Smooth muscle cell (in vitro differentiated cells): ENCODE measurements at regions not wholly inside any gene's neighbourhood (a gene's known extent, or its start where the extent isn't known, plus 50 kb on each side); places are given as distances from the start of the nearest gene placed in this dataset.

Source experiments
- DNase-seq: peaks from one replicate; lab custom pipeline; 2025; ENCODE audit not compliant: unreplicated experiment; lab: John Stamatoyannopoulos, UW
- H2AFZ ChIP-seq: fragments of 200-600 bp; sonication (generic); 2 replicates; pipeline ENCODE4 v1.6.0; 2016; ENCODE audit warnings: antibody characterized with exemption, low read depth, mild to moderate bottlenecking
- H3F3A ChIP-seq: fragments of 200-600 bp; sonication (generic); 2 replicates; pipeline ENCODE4 v1.6.0; 2017; ENCODE audit warnings: antibody characterized with exemption, low read depth
- H3K27ac ChIP-seq: fragments of 200-600 bp; sonication (generic); 2 replicates; pipeline ENCODE4 v1.5.1; 2016; ENCODE audit warnings: low read depth, mild to moderate bottlenecking
- H3K27me3 ChIP-seq: fragments of 200-600 bp; sonication (generic); 2 replicates; pipeline ENCODE4 v1.6.1; 2016; ENCODE audit warnings: low read depth, mild to moderate bottlenecking
- H3K36me3 ChIP-seq: fragments of 200-600 bp; sonication (generic); 2 replicates; pipeline ENCODE4 v1.5.1; 2016; ENCODE audit warnings: low read depth
- H3K4me1 ChIP-seq: fragments of 200-600 bp; sonication (generic); 2 replicates; pipeline ENCODE4 v1.5.1; 2016; ENCODE audit warnings: low read depth
- H3K4me2 ChIP-seq: fragments of 200-600 bp; sonication (generic); 2 replicates; pipeline ENCODE4 v1.6.0; 2016; ENCODE audit warnings: mild to moderate bottlenecking
- H3K4me3 ChIP-seq: fragments of 200-600 bp; sonication (generic); 2 replicates; pipeline ENCODE4 v1.5.1; 2016; ENCODE audit warnings: mild to moderate bottlenecking
- H3K79me2 ChIP-seq: fragments of 200-600 bp; sonication (generic); 2 replicates; pipeline ENCODE4 v1.6.0; 2016; ENCODE audit warnings: low read depth, mild to moderate bottlenecking
- H3K9ac ChIP-seq: fragments of 200-600 bp; sonication (generic); 2 replicates; pipeline ENCODE4 v1.6.0; 2016; ENCODE audit warnings: low read depth
- H3K9me3 ChIP-seq: fragments of 200-600 bp; sonication (generic); replicated peaks from 2 replicates; pipeline ENCODE4 v1.5.1; 2016; ENCODE audit warnings: low read depth
- H4K20me1 ChIP-seq: fragments of 200-600 bp; sonication (generic); 2 replicates; pipeline ENCODE4 v1.6.0; 2016; ENCODE audit warnings: low read depth
- WGBS: methylation state at CpG from one replicate; pipeline ENCODE4 v1.1.7; 2016; ENCODE audit warnings: low lambda C conversion rate; 5-methylcytosine and 5-hydroxymethylcytosine counted together
- TF ChIP-seq, protein P1 (sequence below): fragments of 200-600 bp; sonication (generic); IDR thresholded peaks from 2 replicates; pipeline ENCODE4 v1.5.1; 2017; ENCODE audit warnings: borderline replicate concordance, mild to moderate bottlenecking, antibody characterized with exemption; ENCODE audit not compliant: insufficient read depth, poor library complexity, severe bottlenecking

DNA sequence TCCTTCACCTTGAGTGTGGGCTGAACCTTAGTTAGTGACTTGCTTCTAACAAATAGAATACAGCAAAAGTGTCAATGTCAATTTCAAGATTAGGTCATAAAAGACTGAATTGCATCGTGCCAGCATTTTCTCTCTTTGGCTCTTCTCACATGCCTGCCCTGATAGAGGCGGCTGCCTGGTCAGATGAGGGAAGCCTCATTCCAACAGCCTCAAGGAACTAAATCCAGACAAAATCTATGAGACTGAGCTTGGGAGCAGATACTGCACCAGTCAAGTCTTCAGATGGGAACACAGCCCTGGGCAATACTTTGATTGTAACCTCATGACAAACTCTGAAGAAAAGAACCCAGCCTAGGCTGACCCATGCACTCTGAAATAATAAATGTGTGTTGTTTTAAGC lies 63.5 kb upstream of the MFGE8 start:
- Histone ChIP-seq H3K4me2 (no peak overlapping the region), H3K27me3 (no peaks in the 10 kb centered on the region), H2AFZ (no peak overlapping the region), H3K4me1 (no peaks in the 10 kb centered on the region), H3K9me3 (no peaks in the 10 kb centered on the region), H3K36me3 (no peaks in the 10 kb centered on the region), H3K4me3 (no peak overlapping the region), H3K9ac (no peak overlapping the region), H3F3A (no peaks in the 10 kb centered on the region), H3K79me2 (no peaks in the 10 kb centered on the region), H3K27ac (no peak overlapping the region), H4K20me1 (no peaks in the 10 kb centered on the region)
- DNase-seq = no peak
- 92% methylated on average over 2 of the region's 2 CpGs for WGBS
- TF ChIP-seq, protein P1, sequence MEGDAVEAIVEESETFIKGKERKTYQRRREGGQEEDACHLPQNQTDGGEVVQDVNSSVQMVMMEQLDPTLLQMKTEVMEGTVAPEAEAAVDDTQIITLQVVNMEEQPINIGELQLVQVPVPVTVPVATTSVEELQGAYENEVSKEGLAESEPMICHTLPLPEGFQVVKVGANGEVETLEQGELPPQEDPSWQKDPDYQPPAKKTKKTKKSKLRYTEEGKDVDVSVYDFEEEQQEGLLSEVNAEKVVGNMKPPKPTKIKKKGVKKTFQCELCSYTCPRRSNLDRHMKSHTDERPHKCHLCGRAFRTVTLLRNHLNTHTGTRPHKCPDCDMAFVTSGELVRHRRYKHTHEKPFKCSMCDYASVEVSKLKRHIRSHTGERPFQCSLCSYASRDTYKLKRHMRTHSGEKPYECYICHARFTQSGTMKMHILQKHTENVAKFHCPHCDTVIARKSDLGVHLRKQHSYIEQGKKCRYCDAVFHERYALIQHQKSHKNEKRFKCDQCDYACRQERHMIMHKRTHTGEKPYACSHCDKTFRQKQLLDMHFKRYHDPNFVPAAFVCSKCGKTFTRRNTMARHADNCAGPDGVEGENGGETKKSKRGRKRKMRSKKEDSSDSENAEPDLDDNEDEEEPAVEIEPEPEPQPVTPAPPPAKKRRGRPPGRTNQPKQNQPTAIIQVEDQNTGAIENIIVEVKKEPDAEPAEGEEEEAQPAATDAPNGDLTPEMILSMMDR = no peak

DNA sequence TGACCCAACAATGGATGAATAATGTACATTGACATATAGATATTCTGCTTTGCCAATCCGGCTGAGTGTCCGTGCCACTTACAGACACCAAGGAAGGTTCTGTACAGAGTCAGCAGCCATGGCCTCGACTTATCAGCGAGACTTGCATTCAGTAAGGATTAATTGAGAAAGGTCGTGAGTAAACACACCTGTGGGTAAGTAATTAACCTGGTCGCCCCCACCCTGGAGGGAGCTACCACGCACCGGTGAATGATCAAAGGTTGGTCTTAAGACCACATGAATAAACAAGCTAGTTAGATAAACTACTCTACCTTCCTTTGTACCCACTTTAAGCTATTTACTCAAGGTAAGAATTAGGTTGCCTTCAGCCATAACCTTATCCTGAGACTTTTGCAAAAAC lies 66.5 kb upstream of the MFGE8 start:
- no peak overlapping the region for H3K4me2 ChIP-seq
- H3K9me3 ChIP-seq = no peaks in the 10 kb centered on the region
- no peak overlapping the region for H2AFZ ChIP-seq
- H3K27me3 ChIP-seq = no peaks in the 10 kb centered on the region
- WGBS = 90% methylated on average over 8 of the region's 8 CpGs
- no peak overlapping the region for H3K4me3 ChIP-seq
- no peaks in the 10 kb centered on the region for H3K36me3 ChIP-seq
- no peak overlapping the region for H3K9ac ChIP-seq
- no peaks in the 10 kb centered on the region for H4K20me1 ChIP-seq
- no peak for DNase-seq
- no peaks in the 10 kb centered on the region for H3K79me2 ChIP-seq
- H3F3A ChIP-seq = no peaks in the 10 kb centered on the region
- H3K4me1 ChIP-seq = peaks cover 6% of the 10 kb centered on the region
- TF ChIP-seq, protein P1 = no peak
- H3K27ac ChIP-seq = no peak overlapping the region

DNA sequence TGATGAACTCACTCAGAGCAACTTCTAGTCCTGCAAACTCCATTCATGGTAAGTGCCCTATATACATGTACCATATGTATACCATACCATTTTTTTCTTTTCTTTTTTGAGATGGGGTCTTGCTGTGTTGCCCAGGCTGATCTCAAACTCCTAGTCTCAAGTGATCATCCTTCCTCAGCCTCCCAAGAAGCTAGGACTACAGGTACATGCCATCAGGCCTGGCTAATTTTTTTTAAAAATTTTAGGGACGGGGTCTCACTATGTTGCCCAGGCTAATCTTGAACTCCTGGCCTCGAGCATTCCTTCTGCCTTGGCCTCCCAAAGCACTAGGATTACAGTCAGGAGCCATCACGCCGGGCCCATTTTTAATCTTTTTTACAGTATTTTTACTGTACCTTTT lies 67.3 kb upstream of the MFGE8 start:
- Histone ChIP-seq H3K4me2 (no peak overlapping the region), H3K4me3 (no peak overlapping the region), H3F3A (no peaks in the 10 kb centered on the region), H3K27ac (no peak overlapping the region), H3K4me1 (peaks cover 6% of the 10 kb centered on the region), H2AFZ (no peak overlapping the region), H3K79me2 (no peaks in the 10 kb centered on the region), H3K9ac (no peak overlapping the region), H3K9me3 (no peaks in the 10 kb centered on the region), H3K36me3 (no peaks in the 10 kb centered on the region), H4K20me1 (no peaks in the 10 kb centered on the region), H3K27me3 (no peaks in the 10 kb centered on the region)
- DNase-seq = no peak
- 83% methylated on average over 4 of the region's 4 CpGs for WGBS
- TF ChIP-seq, protein P1 = no peak
